Spinal cord (tissue), 9 donors: ENCODE measurements at regions not wholly inside any gene's neighbourhood (a gene's known extent, or its start where the extent isn't known, plus 50 kb on each side); places are given as distances from the start of the nearest gene placed in this dataset.
A peak's percentile ranks its signal among the peaks of the same experiment; 100 is the strongest.

Source experiments
- DNase-seq, 6 donors: peaks; one replicate each; pipeline versions ENCODE4 v3.0.0 to v3.0.0-alpha.2; 2013 to 2015; ENCODE audit warnings: low spot score in 6 of 6, low read depth in 4 of 6
- H3K27ac ChIP-seq: one replicate; pipeline ENCODE4 v1.5.1; 2013; ENCODE audit warnings: low read depth, low read length, control low read depth
- H3K27me3 ChIP-seq: one replicate; pipeline ENCODE4 v1.6.1; 2013; ENCODE audit warnings: low read length; ENCODE audit not compliant: control insufficient read depth, insufficient read depth
- H3K36me3 ChIP-seq: one replicate; pipeline ENCODE4 v1.6.1; 2013; ENCODE audit warnings: low read length; ENCODE audit not compliant: control insufficient read depth, insufficient read depth
- H3K4me1 ChIP-seq: one replicate; pipeline ENCODE4 v1.6.1; 2013; ENCODE audit warnings: low read length; ENCODE audit not compliant: control insufficient read depth, insufficient read depth
- H3K4me3 ChIP-seq: one replicate; pipeline ENCODE4 v1.5.1; 2013; ENCODE audit warnings: low read depth, low read length, control low read depth
- H3K9me3 ChIP-seq: one replicate; pipeline ENCODE4 v1.6.1; 2013; ENCODE audit warnings: low read length; ENCODE audit not compliant: control insufficient read depth, insufficient read depth
- WGBS: methylation state at CpG from one replicate; pipeline ENCODE4 v1.1.5; 2013; ENCODE audit warnings: missing lambda C conversion rate; ENCODE audit not compliant: insufficient coverage; 5-methylcytosine and 5-hydroxymethylcytosine counted together
- donor health status: healthy.

- Histone ChIP-seq H3K9me3 (no peaks in the 10 kb centered on the region), H3K36me3 (no peaks in the 10 kb centered on the region), H3K27ac (no peak overlapping the region), H3K4me3 (no peak overlapping the region), H3K27me3 (no peaks in the 10 kb centered on the region), H3K4me1 (no peaks in the 10 kb centered on the region)
- WGBS: 82% methylated on average over 2 of the region's 4 CpGs
- DNase-seq: peak in 1 of 6 donors; percentile 74
These were observed 262.0 kb downstream of the TUSC7 start for GRCh38 chr3:116971531-116971930.

GRCh38 chr3:116974702-116975101, 265.1 kb downstream of the TUSC7 start:
- Histone ChIP-seq H3K27me3 (no peaks in the 10 kb centered on the region), H3K27ac (no peak overlapping the region), H3K36me3 (no peaks in the 10 kb centered on the region), H3K4me3 (no peak overlapping the region), H3K9me3 (no peaks in the 10 kb centered on the region), H3K4me1 (no peaks in the 10 kb centered on the region)
- no CpG with 5 or more reads among the region's 1 CpG for WGBS
- no peak for DNase-seq

- DNase-seq: peak in 1 of 6 donors; percentile 80
- H3K36me3 ChIP-seq: no peaks in the 10 kb centered on the region
- no peaks in the 10 kb centered on the region for H3K9me3 ChIP-seq
- no peak overlapping the region for H3K27ac ChIP-seq
- no peaks in the 10 kb centered on the region for H3K27me3 ChIP-seq
- H3K4me3 ChIP-seq: no peak overlapping the region
- no peaks in the 10 kb centered on the region for H3K4me1 ChIP-seq
- 100% methylated on average over 1 of the region's 1 CpG for WGBS
These were observed 267.9 kb downstream of the TUSC7 start for GRCh38 chr3:116977441-116977840.

- peak in 1 of 6 donors; percentile 58 for DNase-seq
- H3K27me3 ChIP-seq: no peaks in the 10 kb centered on the region
- H3K27ac ChIP-seq: no peak overlapping the region
- H3K4me3 ChIP-seq: no peak overlapping the region
- no peaks in the 10 kb centered on the region for H3K36me3 ChIP-seq
- no peaks in the 10 kb centered on the region for H3K9me3 ChIP-seq
- WGBS: no CpG with 5 or more reads among the region's 3 CpGs
- H3K4me1 ChIP-seq: no peaks in the 10 kb centered on the region
These were observed 270.5 kb downstream of the TUSC7 start for GRCh38 chr3:116980099-116980498.

GRCh38 chr3:116981089-116981488, 271.5 kb downstream of the TUSC7 start:
- Histone ChIP-seq H3K36me3 (no peaks in the 10 kb centered on the region), H3K27ac (no peak overlapping the region)
- 97% methylated on average over 4 of the region's 5 CpGs for WGBS

GRCh38 chr3:116984301-116984700, 274.7 kb downstream of the TUSC7 start:
- H3K27ac ChIP-seq: no peak overlapping the region
- DNase-seq: peak in 1 of 6 donors; percentile 79

More at GRCh38 chr3:116981089-116981488, 271.5 kb downstream of the TUSC7 start:
- no peak overlapping the region for H3K4me3 ChIP-seq
- no peak for DNase-seq
- H3K9me3 ChIP-seq: no peaks in the 10 kb centered on the region
- H3K27me3 ChIP-seq: no peaks in the 10 kb centered on the region
- no peaks in the 10 kb centered on the region for H3K4me1 ChIP-seq

GRCh38 chr3:116994351-116994879, 284.8 kb downstream of the TUSC7 start:
- Histone ChIP-seq H3K27ac (no peak overlapping the region), H3K36me3 (no peaks in the 10 kb centered on the region), H3K9me3 (no peaks in the 10 kb centered on the region), H3K27me3 (no peaks in the 10 kb centered on the region), H3K4me1 (no peaks in the 10 kb centered on the region), H3K4me3 (no peak overlapping the region)
- peak in 2 of 6 donors; percentile 58 to 74 for DNase-seq
- no CpG with 5 or more reads among the region's 3 CpGs for WGBS

More at GRCh38 chr3:116984301-116984700, 274.7 kb downstream of the TUSC7 start:
- no peaks in the 10 kb centered on the region for H3K36me3 ChIP-seq
- no peaks in the 10 kb centered on the region for H3K9me3 ChIP-seq
- no peaks in the 10 kb centered on the region for H3K27me3 ChIP-seq
- H3K4me3 ChIP-seq: no peak overlapping the region
- no peaks in the 10 kb centered on the region for H3K4me1 ChIP-seq

- H3K4me1 ChIP-seq: no peaks in the 10 kb centered on the region
- H3K4me3 ChIP-seq: no peak overlapping the region
- no peaks in the 10 kb centered on the region for H3K36me3 ChIP-seq
- no peaks in the 10 kb centered on the region for H3K27me3 ChIP-seq
- no peak for DNase-seq
- no peak overlapping the region for H3K27ac ChIP-seq
- H3K9me3 ChIP-seq: no peaks in the 10 kb centered on the region
These were observed 293.9 kb downstream of the TUSC7 start for GRCh38 chr3:117003501-117003900.

- Histone ChIP-seq H3K4me1 (no peaks in the 10 kb centered on the region), H3K4me3 (no peak overlapping the region), H3K36me3 (no peaks in the 10 kb centered on the region), H3K9me3 (no peaks in the 10 kb centered on the region), H3K27ac (no peak overlapping the region), H3K27me3 (no peaks in the 10 kb centered on the region)
- peak in 1 of 6 donors; percentile 49 for DNase-seq
- 100% methylated on average over 1 of the region's 2 CpGs for WGBS
These were observed 295.7 kb downstream of the TUSC7 start for GRCh38 chr3:117005274-117005673.

GRCh38 chr3:117005911-117006522, 296.4 kb downstream of the TUSC7 start:
- Histone ChIP-seq H3K4me1 (no peaks in the 10 kb centered on the region), H3K36me3 (no peaks in the 10 kb centered on the region), H3K9me3 (no peaks in the 10 kb centered on the region), H3K27ac (no peak overlapping the region), H3K4me3 (no peak overlapping the region), H3K27me3 (no peaks in the 10 kb centered on the region)
- no peak for DNase-seq
- WGBS: no CpG with 5 or more reads among the region's 2 CpGs
